Loucy (cell line): ENCODE measurements at regions not wholly inside any gene's neighbourhood (a gene's known extent, or its start where the extent isn't known, plus 50 kb on each side); places are given as distances from the start of the nearest gene placed in this dataset.

Experiments used
- CTCF ChIP-seq: fragments of 200-600 bp; sonication (generic); conservative IDR thresholded peaks from 2 replicates; pipeline ENCODE4 v1.5.1; 2014; ENCODE audit warnings: mild to moderate bottlenecking, antibody characterized with exemption, low read length
- EZH2phosphoT487 ChIP-seq: fragments of 200-600 bp; IDR thresholded peaks from 2 replicates; pipeline ENCODE4 v1.6.1; 2018; ENCODE audit warnings: antibody characterized with exemption, mild to moderate bottlenecking, moderate library complexity, borderline replicate concordance

GRCh38 chr14:66072190-66073084 lies 413.7 kb upstream of the CCDC196 start:
- TF ChIP-seq CTCF (no peak), EZH2phosphoT487 (no peak)
